ENCODE measurements at regions not wholly inside any gene's neighbourhood (a gene's known extent, or its start where the extent isn't known, plus 50 kb on each side); places are given as distances from the start of the nearest gene placed in this dataset.

DNA sequence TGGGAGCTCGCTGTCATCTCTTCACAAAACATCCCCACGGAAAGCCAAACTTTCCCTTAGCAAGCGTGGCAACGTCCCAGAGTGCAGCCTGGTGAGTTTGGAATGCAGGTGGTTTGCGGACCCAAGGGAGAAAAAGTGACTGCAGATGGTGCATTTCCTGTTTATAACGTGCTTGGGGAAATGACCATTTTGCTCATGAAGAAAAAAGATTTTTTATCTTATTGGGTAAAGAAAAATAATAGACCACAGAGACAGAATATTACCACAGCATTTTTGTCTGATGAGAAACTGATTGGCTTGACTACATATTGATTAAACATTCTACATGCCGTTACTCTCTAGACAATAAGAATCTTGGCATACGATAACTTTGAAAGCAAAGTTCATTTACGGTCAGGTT lies 136.5 kb downstream of the COPS8 start:
- TF ChIP-seq, protein P1, sequence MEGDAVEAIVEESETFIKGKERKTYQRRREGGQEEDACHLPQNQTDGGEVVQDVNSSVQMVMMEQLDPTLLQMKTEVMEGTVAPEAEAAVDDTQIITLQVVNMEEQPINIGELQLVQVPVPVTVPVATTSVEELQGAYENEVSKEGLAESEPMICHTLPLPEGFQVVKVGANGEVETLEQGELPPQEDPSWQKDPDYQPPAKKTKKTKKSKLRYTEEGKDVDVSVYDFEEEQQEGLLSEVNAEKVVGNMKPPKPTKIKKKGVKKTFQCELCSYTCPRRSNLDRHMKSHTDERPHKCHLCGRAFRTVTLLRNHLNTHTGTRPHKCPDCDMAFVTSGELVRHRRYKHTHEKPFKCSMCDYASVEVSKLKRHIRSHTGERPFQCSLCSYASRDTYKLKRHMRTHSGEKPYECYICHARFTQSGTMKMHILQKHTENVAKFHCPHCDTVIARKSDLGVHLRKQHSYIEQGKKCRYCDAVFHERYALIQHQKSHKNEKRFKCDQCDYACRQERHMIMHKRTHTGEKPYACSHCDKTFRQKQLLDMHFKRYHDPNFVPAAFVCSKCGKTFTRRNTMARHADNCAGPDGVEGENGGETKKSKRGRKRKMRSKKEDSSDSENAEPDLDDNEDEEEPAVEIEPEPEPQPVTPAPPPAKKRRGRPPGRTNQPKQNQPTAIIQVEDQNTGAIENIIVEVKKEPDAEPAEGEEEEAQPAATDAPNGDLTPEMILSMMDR (conservative IDR thresholded peaks at IDR 0.05) = no peak
- TF ChIP-seq EZH2 (IDR thresholded peaks at IDR 0.05; ENCODE audit: low read depth) = no peak
